ENCODE measurements at regions not wholly inside any gene's neighbourhood (a gene's known extent, or its start where the extent isn't known, plus 50 kb on each side); places are given as distances from the start of the nearest gene placed in this dataset.
A peak's percentile ranks its signal among the peaks of the same experiment; 100 is the strongest.
"Not testable (repeated sequence)": the region's sequence is repeated elsewhere in the genome, so short reads cannot be mapped to it uniquely, and the experiment has no call there.

DNA sequence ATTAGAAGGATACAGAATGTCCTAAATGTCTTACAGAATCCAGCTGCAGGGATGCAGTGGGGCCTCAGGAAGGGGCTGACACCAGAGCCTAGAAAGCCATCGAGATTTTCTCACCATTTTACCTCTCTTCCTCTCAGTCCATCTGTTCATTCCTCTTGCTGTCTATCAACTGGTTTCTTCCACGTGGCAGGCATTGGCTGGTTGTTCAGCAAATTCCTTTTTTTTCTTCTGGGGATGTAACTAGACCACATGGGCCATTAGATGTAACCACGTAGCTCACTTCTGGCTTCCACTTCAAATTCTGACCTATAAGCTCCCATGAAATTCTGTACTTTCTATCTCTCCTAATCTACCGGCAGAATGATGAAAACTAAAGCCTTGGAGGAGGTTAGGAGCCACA is 93.6 kb upstream of the MTAP start:
- no peak for DNase-seq

DNA sequence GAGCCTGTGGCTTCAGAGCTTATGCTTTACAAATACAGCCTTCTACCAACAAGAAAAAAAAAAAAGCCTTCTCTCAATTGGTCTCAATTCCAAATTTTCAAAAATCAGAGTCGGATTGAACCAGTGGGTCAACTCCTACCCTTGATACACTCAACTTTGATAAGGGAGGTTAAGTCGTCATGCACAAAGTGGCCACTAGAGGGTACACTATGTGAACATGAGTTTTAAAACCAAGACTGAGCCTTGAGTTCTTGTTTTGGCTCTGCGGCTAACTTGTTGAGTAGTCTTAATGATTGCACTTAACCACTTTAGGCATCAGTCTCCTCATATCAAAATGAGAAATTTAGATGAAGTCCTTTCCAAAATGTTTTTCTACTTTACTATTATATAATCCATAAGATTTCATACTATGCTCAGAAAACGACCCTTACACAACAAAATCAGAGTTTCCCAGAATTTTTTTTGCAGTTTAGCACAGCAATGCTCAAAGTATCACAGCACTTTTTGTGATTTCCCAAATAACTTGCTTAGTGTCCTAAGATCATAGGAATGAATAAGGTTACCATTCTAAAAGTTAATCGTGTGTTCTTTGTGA is 92.9 kb upstream of the MTAP start:
- DNase-seq = peak; percentile 64

GRCh38 chr9:21710548-21711191 is 91.8 kb upstream of the MTAP start:
- peak; percentile 10 for DNase-seq

GRCh38 chr9:21711504-21711903 is 90.9 kb upstream of the MTAP start:
- peak; percentile 23 for DNase-seq

DNA sequence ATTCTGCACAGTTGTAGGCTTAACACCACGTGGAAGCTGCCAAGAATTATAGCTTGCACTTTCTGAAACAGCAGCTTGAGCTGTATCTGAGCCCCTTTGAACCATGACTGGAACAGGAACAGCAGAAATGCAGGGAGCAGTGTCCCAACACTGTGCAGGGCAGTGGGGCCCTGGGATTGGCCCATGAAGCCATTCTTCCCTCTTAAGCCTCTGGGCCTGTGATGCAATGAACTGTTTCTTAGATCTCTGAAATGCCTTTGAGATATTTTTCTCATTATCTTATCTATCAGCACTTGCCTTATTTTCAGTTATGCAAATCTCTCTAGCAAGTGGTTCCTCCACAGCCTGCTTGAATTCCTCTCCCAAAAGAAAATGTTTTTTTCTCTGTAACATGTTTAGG is 87.0 kb upstream of the MTAP start:
- no peak for DNase-seq

- no peak for DNase-seq
Observed at GRCh38 chr9:21720758-21721157, 81.7 kb upstream of the MTAP start.

- DNase-seq = not testable (repeated sequence)
Observed at GRCh38 chr9:21727411-21727810, 75.0 kb upstream of the MTAP start.

DNA sequence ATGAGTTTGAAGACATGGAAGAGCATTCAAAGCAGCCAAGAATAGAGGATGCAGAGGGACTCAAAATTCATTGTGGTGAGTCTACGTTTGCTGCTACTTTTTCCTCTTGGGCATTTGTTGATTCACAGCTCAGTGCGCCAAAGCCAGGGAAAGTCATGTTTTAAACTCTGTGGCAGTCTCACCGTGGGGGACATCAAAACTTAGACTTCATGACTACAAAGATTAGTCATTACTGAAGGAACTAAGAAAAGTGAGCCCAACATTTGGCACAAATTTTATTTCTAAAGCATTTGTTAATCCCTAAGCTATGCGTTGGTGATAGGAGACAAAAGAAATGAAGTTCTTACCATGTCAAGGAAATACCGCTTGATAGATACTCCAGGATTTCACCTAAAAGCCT is 73.7 kb upstream of the MTAP start:
- DNase-seq = no peak

GRCh38 chr9:21729648-21730047 is 72.8 kb upstream of the MTAP start:
- no peak for DNase-seq

GRCh38 chr9:21730899-21731298 is 71.5 kb upstream of the MTAP start:
- DNase-seq = no peak

GRCh38 chr9:21741151-21741550 is 61.3 kb upstream of the MTAP start:
- no peak for DNase-seq

- DNase-seq = no peak
Observed at GRCh38 chr9:21744320-21744719, 58.1 kb upstream of the MTAP start.

DNA sequence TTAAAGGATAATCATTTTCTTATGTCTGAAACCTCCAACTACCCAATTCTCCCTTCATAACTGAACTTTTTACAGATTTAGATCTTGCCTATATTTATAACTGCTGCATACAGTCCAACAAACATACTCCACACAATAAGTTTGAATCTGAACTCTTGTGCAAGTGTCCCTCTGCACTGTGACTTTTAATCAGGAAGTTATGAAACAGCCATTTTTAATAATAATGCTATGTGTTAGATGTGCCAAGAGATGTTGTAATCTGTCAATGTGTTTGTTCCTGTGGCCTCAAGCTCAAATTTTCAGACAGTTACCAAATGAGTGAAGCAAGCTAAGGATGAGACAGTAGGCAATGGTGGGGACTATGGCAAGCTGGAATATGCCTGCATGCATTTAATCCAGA is 57.6 kb upstream of the MTAP start:
- DNase-seq = no peak

DNA sequence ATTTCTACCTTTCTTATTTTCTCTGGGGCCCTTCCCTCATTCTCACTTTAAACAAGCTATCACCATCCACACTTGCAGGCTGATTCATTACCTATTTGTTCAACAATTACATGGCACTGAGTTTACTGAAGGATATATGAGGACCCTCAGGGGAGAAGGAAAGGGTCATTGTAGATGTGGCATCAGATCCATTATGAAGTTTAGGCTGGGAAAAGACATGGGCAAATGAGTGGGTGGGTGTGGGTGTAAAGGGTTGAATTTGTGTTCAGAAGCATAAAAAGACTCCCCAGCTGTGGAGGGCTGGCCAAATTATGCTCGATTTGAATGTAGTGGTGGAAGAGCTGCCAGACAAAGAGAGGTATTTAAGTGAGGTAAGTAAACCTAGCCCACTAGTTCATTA is 55.9 kb upstream of the MTAP start:
- no peak for DNase-seq

GRCh38 chr9:21747175-21747574 is 55.3 kb upstream of the MTAP start:
- DNase-seq = no peak

- no peak for DNase-seq
Observed at GRCh38 chr9:21750021-21750735, 52.3 kb upstream of the MTAP start.

DNA sequence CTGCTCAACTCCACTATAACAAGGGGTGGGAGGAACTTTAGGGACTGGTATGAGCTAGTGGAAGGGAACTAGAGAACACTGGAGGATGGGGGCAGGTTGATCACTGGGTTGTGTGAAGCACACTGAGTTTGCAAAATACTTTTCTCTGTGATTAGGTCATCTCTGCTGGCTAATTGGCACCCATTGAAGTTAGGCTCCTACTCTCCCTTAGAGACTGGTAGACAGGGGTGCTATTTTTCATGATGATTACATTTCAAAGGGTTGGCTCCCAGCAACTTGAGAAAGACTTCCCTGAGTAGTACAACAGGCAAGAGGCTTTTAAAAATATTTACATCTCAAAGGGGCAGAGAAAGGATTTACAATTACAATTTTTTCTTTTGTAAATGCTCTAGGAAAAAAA is 50.4 kb upstream of the MTAP start:
- no peak for DNase-seq
